HEK293T (cell line): ENCODE measurements at regions not wholly inside any gene's neighbourhood (a gene's known extent, or its start where the extent isn't known, plus 50 kb on each side); places are given as distances from the start of the nearest gene placed in this dataset.

ENCODE experiments used
- ELF4 ChIP-seq: fragments of 450-650 bp; IDR thresholded peaks from 2 replicates; pipeline ENCODE4 v1.6.1; 2017; ENCODE audit warnings: antibody characterized with exemption
- FOXA1 ChIP-seq: fragments of 450-650 bp; IDR thresholded peaks from 2 replicates; pipeline ENCODE4 v1.6.1; 2016; ENCODE audit warnings: mild to moderate bottlenecking
- FOXK2 ChIP-seq: fragments of 450-650 bp; IDR thresholded peaks from 2 replicates; pipeline ENCODE4 v1.6.1; 2016; ENCODE audit warnings: mild to moderate bottlenecking
- FOXM1 ChIP-seq: fragments of 450-650 bp; IDR thresholded peaks from 2 replicates; pipeline ENCODE4 v1.6.1; 2017; ENCODE audit warnings: mild to moderate bottlenecking, borderline replicate concordance
- LEF1 ChIP-seq: fragments of 450-650 bp; IDR thresholded peaks from 2 replicates; pipeline ENCODE4 v1.6.1; 2017; ENCODE audit warnings: mild to moderate bottlenecking, borderline replicate concordance
- NFRKB ChIP-seq: fragments of 450-650 bp; IDR thresholded peaks from 2 replicates; pipeline ENCODE4 v1.6.1; 2016; ENCODE audit warnings: mild to moderate bottlenecking, moderate library complexity
- SP1 ChIP-seq: fragments of 450-650 bp; IDR thresholded peaks from 2 replicates; pipeline ENCODE4 v1.6.1; 2017
- SUZ12 ChIP-seq: fragments of 450-650 bp; IDR thresholded peaks from 2 replicates; pipeline ENCODE4 v1.6.1; 2016; ENCODE audit warnings: mild to moderate bottlenecking
- TARDBP ChIP-seq: fragments of 450-650 bp; IDR thresholded peaks from 2 replicates; pipeline ENCODE4 v1.6.1; 2016
- ZNF384 ChIP-seq: fragments of 450-650 bp; IDR thresholded peaks from 2 replicates; pipeline ENCODE4 v1.6.1; 2016
- TF ChIP-seq, protein P1 (sequence below): fragments of 450-650 bp; IDR thresholded peaks from 2 replicates; pipeline ENCODE4 v1.6.1; 2016

DNA sequence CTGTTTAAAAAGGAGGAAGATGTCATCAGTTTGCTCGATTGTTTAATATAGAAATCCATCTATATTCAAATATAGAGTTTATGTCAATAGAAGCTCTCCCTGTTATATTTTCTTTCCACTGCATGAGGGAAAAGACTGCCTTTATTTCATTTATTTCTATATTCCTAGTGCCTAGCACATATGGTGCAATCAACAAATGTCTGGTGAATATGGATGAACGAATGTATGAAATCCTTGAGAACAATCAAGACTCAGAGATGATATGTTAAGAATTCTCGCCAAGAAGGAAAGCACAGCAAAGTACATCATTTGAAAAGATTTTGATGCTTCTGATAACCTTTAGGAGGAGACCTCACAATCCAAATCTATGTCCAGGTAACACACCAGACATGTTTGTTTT is 296.0 kb upstream of the LMO3 start:
- no peak for TF ChIP-seq SUZ12
- no peak for TF ChIP-seq NFRKB
- no peak for TF ChIP-seq FOXK2
- no peak for TF ChIP-seq LEF1
- TF ChIP-seq TARDBP, result no peak
- no peak for TF ChIP-seq ELF4
- no peak for TF ChIP-seq SP1
- TF ChIP-seq, protein P1, sequence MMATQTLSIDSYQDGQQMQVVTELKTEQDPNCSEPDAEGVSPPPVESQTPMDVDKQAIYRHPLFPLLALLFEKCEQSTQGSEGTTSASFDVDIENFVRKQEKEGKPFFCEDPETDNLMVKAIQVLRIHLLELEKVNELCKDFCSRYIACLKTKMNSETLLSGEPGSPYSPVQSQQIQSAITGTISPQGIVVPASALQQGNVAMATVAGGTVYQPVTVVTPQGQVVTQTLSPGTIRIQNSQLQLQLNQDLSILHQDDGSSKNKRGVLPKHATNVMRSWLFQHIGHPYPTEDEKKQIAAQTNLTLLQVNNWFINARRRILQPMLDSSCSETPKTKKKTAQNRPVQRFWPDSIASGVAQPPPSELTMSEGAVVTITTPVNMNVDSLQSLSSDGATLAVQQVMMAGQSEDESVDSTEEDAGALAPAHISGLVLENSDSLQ, result no peak
- TF ChIP-seq FOXM1, result no peak
- TF ChIP-seq FOXA1, result no peak
- TF ChIP-seq ZNF384, result no peak
